ENCODE measurements at regions not wholly inside any gene's neighbourhood (a gene's known extent, or its start where the extent isn't known, plus 50 kb on each side); places are given as distances from the start of the nearest gene placed in this dataset.

DNA sequence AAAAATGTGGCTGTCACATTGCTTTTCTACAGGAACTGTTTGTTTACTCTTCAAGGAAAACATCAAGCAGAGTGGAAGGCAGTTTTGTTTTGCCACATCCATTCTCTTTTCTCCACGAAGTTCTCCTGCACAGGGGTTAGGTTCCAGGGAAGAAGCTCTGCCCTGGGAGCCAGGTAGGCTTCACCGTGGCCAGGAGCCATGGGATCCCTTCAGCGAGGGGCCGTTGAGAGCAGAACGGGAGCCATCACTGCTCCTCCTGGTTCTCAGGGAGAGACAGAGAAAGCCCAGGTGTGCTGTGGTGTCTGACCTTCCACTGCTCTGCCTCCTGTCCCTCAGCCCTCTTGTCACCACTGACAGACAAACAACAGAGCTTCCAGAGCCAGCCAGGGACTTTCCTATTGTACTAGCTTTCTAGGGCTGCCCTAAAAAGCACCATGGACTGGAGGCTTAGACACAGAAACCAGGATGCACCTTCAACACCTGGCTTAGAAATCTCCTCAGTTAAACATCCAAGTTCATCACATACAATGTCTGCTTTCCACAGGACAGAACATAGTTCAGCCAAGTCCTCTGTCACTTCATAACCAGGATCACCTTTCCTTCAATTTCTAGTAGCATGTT lies 75.6 kb upstream of the SLC22A23 start:
- Histone ChIP-seq H2AFZ (replicated peaks; ENCODE audit: low read length, poor library complexity) (no peak overlapping the region), H2BK20ac (ENCODE audit: low read depth, low read length) (no peak overlapping the region)

More for the DNA sequence above, 75.6 kb upstream of the SLC22A23 start:
- H3K79me1 ChIP-seq (ENCODE audit: low read depth in 1 of 2, low read length in 2 of 2), result no peaks in the 10 kb centered on the region
- in situ Hi-C loops (cut with MboI; ENCODE audit: low sequenced_read_pairs) (no loop called here), intact Hi-C loops (cut with micrococcal nuclease) (no loop called here), dilution Hi-C loops (cut with HindIII; ENCODE audit: low sequenced_read_pairs, unreplicated experiment) (no loop called here)
- no peaks in the 10 kb centered on the region for H4K20me1 ChIP-seq (ENCODE audit: insufficient read depth, low read length)
- no CpG with 5 or more reads among the region's 5 CpGs for WGBS, 2 experiments (ENCODE audit: extremely low coverage in 2 of 2, insufficient read length in 1 of 2)
- no peaks in the 10 kb centered on the region for H3K9me1 ChIP-seq (ENCODE audit: insufficient read depth, low read length)
- ChIA-PET POLR2A (ENCODE audit: unreplicated experiment) (no interaction called here), CTCF (interaction anchor here (1.5 kb wide), 1 partner anchor 9 kb away, joined by 3 read pairs; no protein-coding TSS in a partner anchor)
- H3K9ac ChIP-seq (ENCODE audit: low read depth, low read length), result no peak overlapping the region
- TF ChIP-seq, protein P1, sequence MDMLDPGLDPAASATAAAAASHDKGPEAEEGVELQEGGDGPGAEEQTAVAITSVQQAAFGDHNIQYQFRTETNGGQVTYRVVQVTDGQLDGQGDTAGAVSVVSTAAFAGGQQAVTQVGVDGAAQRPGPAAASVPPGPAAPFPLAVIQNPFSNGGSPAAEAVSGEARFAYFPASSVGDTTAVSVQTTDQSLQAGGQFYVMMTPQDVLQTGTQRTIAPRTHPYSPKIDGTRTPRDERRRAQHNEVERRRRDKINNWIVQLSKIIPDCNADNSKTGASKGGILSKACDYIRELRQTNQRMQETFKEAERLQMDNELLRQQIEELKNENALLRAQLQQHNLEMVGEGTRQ (IDR thresholded peaks at IDR 0.05; ENCODE audit: low read depth, low read length), result no peak
- TF ChIP-seq, protein P2, sequence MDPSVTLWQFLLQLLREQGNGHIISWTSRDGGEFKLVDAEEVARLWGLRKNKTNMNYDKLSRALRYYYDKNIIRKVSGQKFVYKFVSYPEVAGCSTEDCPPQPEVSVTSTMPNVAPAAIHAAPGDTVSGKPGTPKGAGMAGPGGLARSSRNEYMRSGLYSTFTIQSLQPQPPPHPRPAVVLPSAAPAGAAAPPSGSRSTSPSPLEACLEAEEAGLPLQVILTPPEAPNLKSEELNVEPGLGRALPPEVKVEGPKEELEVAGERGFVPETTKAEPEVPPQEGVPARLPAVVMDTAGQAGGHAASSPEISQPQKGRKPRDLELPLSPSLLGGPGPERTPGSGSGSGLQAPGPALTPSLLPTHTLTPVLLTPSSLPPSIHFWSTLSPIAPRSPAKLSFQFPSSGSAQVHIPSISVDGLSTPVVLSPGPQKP (IDR thresholded peaks at IDR 0.05; ENCODE audit: borderline replicate concordance, low read depth, low read length), result no peak
- TF ChIP-seq CHD1 (IDR thresholded peaks at IDR 0.05; ENCODE audit: low read depth, low read length), result no peak
- no peak for TF ChIP-seq RFX5 (IDR thresholded peaks at IDR 0.05; ENCODE audit: low read depth, low read length)
- TF ChIP-seq MXI1 (IDR thresholded peaks at IDR 0.05; ENCODE audit: borderline replicate concordance, low read depth, low read length), result no peak
- no peak for TF ChIP-seq CEBPB (IDR thresholded peaks at IDR 0.05; ENCODE audit: low read depth, low read length)
- TF ChIP-seq SMC3 (IDR thresholded peaks at IDR 0.05; ENCODE audit: low read depth, low read length), result no peak
- TF ChIP-seq MAZ (IDR thresholded peaks at IDR 0.05; ENCODE audit: borderline replicate concordance, low read depth, low read length), result no peak
- TF ChIP-seq, protein P3, sequence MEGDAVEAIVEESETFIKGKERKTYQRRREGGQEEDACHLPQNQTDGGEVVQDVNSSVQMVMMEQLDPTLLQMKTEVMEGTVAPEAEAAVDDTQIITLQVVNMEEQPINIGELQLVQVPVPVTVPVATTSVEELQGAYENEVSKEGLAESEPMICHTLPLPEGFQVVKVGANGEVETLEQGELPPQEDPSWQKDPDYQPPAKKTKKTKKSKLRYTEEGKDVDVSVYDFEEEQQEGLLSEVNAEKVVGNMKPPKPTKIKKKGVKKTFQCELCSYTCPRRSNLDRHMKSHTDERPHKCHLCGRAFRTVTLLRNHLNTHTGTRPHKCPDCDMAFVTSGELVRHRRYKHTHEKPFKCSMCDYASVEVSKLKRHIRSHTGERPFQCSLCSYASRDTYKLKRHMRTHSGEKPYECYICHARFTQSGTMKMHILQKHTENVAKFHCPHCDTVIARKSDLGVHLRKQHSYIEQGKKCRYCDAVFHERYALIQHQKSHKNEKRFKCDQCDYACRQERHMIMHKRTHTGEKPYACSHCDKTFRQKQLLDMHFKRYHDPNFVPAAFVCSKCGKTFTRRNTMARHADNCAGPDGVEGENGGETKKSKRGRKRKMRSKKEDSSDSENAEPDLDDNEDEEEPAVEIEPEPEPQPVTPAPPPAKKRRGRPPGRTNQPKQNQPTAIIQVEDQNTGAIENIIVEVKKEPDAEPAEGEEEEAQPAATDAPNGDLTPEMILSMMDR (conservative IDR thresholded peaks at IDR 0.05; ENCODE audit: low read depth, low read length), result no peak
- TF ChIP-seq BHLHE40 (IDR thresholded peaks at IDR 0.05; ENCODE audit: low read depth, low read length), result no peak
- H3K36me3 ChIP-seq (ENCODE audit: control insufficient read depth, insufficient read depth, low read length), result no peaks in the 10 kb centered on the region
- no peak overlapping the region for H3K14ac ChIP-seq (replicated peaks; ENCODE audit: low read depth, low read length)
- H3K27me3 ChIP-seq (ENCODE audit: control insufficient read depth, insufficient read depth, low read length), result peaks cover 34% of the 10 kb centered on the region
- H3K18ac ChIP-seq (ENCODE audit: low read depth, low read length), result no peak overlapping the region
- BruUV-seq (replicated peaks), result no TSS peak
- no peaks in the 10 kb centered on the region; the same call in 1 of the 2 replicates for H3K9me3 ChIP-seq (ENCODE audit: control insufficient read depth, insufficient read depth, low read length)
- no peak overlapping the region for H4K91ac ChIP-seq (ENCODE audit: insufficient read depth, low read depth, low read length)
- no peak overlapping the region for H2BK15ac ChIP-seq (ENCODE audit: low read depth, low read length)
- ATAC-seq (ENCODE audit: low read depth), result no peak
- H3K4ac ChIP-seq (ENCODE audit: low read depth, low read length), result no peak overlapping the region; the same call in 1 of the 2 replicates
- H3K56ac ChIP-seq (ENCODE audit: extremely low read depth, insufficient read depth, low read length), result no peak overlapping the region
- H3K4me2 ChIP-seq (ENCODE audit: low read depth, low read length), result no peak overlapping the region
- H4K5ac ChIP-seq (ENCODE audit: low read depth, low read length), result no peak overlapping the region
- no peak overlapping the region for H2BK5ac ChIP-seq (ENCODE audit: low read depth, low read length, poor library complexity, severe bottlenecking)
- no peaks in the 10 kb centered on the region for H3K4me1 ChIP-seq (ENCODE audit: control insufficient read depth, insufficient read depth, low read length)
- H2AK9ac ChIP-seq (replicated peaks; ENCODE audit: low read depth, low read length, poor library complexity), result no peak overlapping the region
- H3K27ac ChIP-seq (ENCODE audit: insufficient read depth, low read length), result no peak overlapping the region
- H2BK120ac ChIP-seq (ENCODE audit: low read depth, low read length), result no peak overlapping the region
- H2AK5ac ChIP-seq (ENCODE audit: low read depth, low read length), result no peak overlapping the region
- H4K8ac ChIP-seq (ENCODE audit: low read depth in 2 of 2, low read length in 2 of 2), result no peak overlapping the region
- H3K4me3 ChIP-seq (ENCODE audit: insufficient read depth, low read depth, low read length), result no peak overlapping the region
- DNase-seq, result no peak
- H3K23ac ChIP-seq (ENCODE audit: low read depth, low read length), result no peak overlapping the region
